ENCODE measurements at regions not wholly inside any gene's neighbourhood (a gene's known extent, or its start where the extent isn't known, plus 50 kb on each side); places are given as distances from the start of the nearest gene placed in this dataset.
"Not testable (repeated sequence)": the region's sequence is repeated elsewhere in the genome, so short reads cannot be mapped to it uniquely, and the experiment has no call there.

- TF ChIP-seq SPI1 (IDR thresholded peaks at IDR 0.05; ENCODE audit: borderline replicate concordance, low read depth) (no peak), CTCF (IDR thresholded peaks at IDR 0.05; ENCODE audit: insufficient read depth, low read length) (no peak), GABPA (IDR thresholded peaks at IDR 0.05; ENCODE audit: low read depth) (no peak), POLR2AphosphoS5 (IDR thresholded peaks at IDR 0.05; ENCODE audit: low read depth) (no peak), REST (IDR thresholded peaks at IDR 0.05; ENCODE audit: insufficient replicate concordance, low read depth) (no peak)
- Histone ChIP-seq H3K27me3 (ENCODE audit: insufficient read depth, poor library complexity, severe bottlenecking) (no peaks in the 10 kb centered on the region), H3K4me3 (replicated peaks; ENCODE audit: insufficient read depth, low read length) (no peak overlapping the region), H3K27ac (replicated peaks) (no peak overlapping the region)
- no peak for DNase-seq (ENCODE audit: low read depth in 1 of 2, low spot score in 1 of 2)
Measured at GRCh38 chr7:115789901-115790300, 240.7 kb downstream of the TFEC start.

DNA sequence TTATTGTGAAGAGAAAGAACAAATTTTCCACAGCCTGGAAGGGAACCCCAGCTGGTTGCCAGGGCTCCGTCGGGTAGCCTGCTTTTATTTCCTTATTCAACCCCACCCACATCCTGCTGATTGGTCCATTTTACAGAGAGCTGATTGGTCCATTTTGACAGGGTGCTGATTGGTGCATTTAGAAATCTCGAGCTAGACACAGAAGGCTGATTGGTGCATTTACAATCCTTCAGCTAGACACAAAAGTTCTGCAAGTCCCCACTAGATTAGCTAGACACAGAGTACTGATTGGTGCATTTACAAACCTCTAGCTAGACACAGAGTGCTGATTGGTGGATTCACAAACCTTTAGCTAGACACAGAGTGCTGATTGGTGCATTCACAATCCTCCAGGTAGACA, 241.1 kb downstream of the TFEC start:
- H3K27me3 ChIP-seq (ENCODE audit: insufficient read depth, poor library complexity, severe bottlenecking); H3K27ac ChIP-seq (replicated peaks); DNase-seq (ENCODE audit: low read depth in 1 of 2, low spot score in 1 of 2); H3K4me3 ChIP-seq (replicated peaks; ENCODE audit: insufficient read depth, low read length): not testable (repeated sequence)

- no peak for DNase-seq (ENCODE audit: low read depth in 1 of 2, low spot score in 1 of 2)
- Histone ChIP-seq H3K4me3 (replicated peaks; ENCODE audit: insufficient read depth, low read length) (no peak overlapping the region), H3K27ac (replicated peaks) (no peak overlapping the region), H3K27me3 (ENCODE audit: insufficient read depth, poor library complexity, severe bottlenecking) (no peaks in the 10 kb centered on the region)
- TF ChIP-seq CTCF (IDR thresholded peaks at IDR 0.05; ENCODE audit: insufficient read depth, low read length) (no peak), REST (IDR thresholded peaks at IDR 0.05; ENCODE audit: insufficient replicate concordance, low read depth) (no peak), POLR2AphosphoS5 (IDR thresholded peaks at IDR 0.05; ENCODE audit: low read depth) (no peak), GABPA (IDR thresholded peaks at IDR 0.05; ENCODE audit: low read depth) (no peak), SPI1 (IDR thresholded peaks at IDR 0.05; ENCODE audit: borderline replicate concordance, low read depth) (no peak)
Measured at GRCh38 chr7:115782696-115783490, 247.7 kb downstream of the TFEC start.

DNA sequence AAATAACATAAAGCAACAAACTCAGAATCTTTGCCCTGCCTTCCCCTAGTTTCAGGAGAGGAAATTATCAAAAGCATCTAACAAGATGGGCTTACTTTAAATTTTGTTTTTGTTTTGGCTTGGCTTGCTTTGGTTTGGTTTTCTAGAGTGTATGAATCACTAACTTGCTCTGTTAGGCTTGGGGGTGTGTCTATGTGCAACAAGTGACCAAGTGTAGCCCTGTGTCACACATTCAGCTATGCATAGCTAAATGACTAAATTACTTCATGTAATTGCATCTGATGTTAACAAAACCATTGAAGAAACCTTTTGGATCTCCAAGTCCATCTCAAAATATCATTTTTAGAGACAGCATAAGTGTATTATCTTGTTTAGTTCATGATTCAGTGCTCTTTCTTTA, 251.0 kb downstream of the TFEC start:
- H3K4me3 ChIP-seq (replicated peaks; ENCODE audit: insufficient read depth, low read length) = no peak overlapping the region
- H3K27ac ChIP-seq (replicated peaks) = no peak overlapping the region
- no peaks in the 10 kb centered on the region for H3K27me3 ChIP-seq (ENCODE audit: insufficient read depth, poor library complexity, severe bottlenecking)

More for the DNA sequence above, 251.0 kb downstream of the TFEC start:
- no peak for DNase-seq (ENCODE audit: low read depth in 1 of 2, low spot score in 1 of 2)
- TF ChIP-seq SPI1 (IDR thresholded peaks at IDR 0.05; ENCODE audit: borderline replicate concordance, low read depth) = no peak
- no peak for TF ChIP-seq REST (IDR thresholded peaks at IDR 0.05; ENCODE audit: insufficient replicate concordance, low read depth)
- TF ChIP-seq GABPA (IDR thresholded peaks at IDR 0.05; ENCODE audit: low read depth) = no peak
- TF ChIP-seq CTCF (IDR thresholded peaks at IDR 0.05; ENCODE audit: insufficient read depth, low read length) = no peak
- no peak for TF ChIP-seq POLR2AphosphoS5 (IDR thresholded peaks at IDR 0.05; ENCODE audit: low read depth)

All from HL-60 (cell line).